LNCaP clone FGC (cell line): ENCODE measurements at regions not wholly inside any gene's neighbourhood (a gene's known extent, or its start where the extent isn't known, plus 50 kb on each side); places are given as distances from the start of the nearest gene placed in this dataset.

Experiments
- DNase-seq: peaks from one replicate; pipeline ENCODE4 v3.0.0-alpha.2; 2011; ENCODE audit warnings: low read depth
- H3K4me3 ChIP-seq: 2 replicates; pipeline ENCODE4 v1.5.1; 2011; ENCODE audit warnings: mild to moderate bottlenecking, low read depth, low read length, control low read depth
- TF ChIP-seq, protein P1 (sequence below): IDR thresholded peaks from 2 replicates; pipeline ENCODE4 v1.5.1; 2012; ENCODE audit warnings: mild to moderate bottlenecking; ENCODE audit not compliant: control insufficient read depth, insufficient read depth; ENCODE audit errors: extremely low read depth

DNA sequence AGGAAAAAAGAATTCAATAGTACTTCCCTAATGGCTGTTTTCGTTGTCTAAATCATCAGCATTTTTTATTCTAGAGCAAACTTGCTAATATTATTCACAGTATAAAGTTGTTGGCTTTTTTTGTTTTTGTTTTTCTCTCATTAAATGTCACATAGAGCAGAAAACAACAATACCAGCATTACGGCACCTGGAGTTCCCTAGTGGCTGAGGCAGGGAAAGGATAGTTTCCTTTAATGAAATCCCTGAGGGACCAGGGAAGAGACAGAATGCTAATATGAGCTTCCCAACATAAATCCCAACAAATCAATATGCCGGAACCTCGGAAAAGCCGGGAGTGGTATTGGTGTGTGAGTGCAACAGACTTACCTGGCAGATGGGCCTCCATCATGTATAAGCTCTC, 235.2 kb upstream of the ASCC3 start:
- TF ChIP-seq, protein P1, sequence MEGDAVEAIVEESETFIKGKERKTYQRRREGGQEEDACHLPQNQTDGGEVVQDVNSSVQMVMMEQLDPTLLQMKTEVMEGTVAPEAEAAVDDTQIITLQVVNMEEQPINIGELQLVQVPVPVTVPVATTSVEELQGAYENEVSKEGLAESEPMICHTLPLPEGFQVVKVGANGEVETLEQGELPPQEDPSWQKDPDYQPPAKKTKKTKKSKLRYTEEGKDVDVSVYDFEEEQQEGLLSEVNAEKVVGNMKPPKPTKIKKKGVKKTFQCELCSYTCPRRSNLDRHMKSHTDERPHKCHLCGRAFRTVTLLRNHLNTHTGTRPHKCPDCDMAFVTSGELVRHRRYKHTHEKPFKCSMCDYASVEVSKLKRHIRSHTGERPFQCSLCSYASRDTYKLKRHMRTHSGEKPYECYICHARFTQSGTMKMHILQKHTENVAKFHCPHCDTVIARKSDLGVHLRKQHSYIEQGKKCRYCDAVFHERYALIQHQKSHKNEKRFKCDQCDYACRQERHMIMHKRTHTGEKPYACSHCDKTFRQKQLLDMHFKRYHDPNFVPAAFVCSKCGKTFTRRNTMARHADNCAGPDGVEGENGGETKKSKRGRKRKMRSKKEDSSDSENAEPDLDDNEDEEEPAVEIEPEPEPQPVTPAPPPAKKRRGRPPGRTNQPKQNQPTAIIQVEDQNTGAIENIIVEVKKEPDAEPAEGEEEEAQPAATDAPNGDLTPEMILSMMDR: no peak
- DNase-seq: no peak
- no peak overlapping the region for H3K4me3 ChIP-seq

DNA sequence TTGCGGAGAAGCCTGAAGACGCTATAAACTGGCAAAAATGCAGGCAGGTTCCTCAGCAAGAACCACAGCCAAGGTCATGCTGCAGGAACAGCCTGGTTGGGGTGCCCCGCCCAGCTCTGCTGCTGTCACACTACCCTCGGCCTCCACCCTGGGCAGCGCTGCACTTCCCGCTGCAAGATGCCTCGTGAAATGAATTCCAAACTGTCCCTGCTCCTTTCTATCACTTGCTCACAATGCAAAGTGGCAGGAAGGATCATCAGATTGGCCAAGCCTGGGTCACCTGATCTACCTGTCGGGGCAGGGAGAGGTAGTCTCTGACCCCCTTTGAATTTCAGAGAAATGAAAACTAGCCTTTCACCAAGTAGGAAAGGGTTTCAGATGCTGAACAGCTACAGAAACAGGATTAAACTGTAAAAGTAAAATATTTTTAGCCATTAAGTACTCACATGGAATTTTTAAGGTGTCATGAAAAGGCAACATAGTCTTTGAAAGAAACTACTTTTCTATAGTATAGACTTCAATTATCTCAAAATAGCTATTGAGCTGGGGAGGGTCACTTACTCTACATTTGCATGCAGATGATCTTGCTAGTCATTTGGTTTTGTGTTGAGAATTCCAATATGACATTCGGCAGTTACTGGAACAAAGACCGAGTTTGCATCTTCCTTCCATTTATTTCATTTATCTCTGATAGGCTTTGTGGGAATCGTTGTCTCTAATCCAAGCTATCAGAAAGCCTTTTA, 236.4 kb upstream of the ASCC3 start:
- TF ChIP-seq, protein P1: no peak
- no peak overlapping the region for H3K4me3 ChIP-seq
- peak; percentile 65 for DNase-seq

DNA sequence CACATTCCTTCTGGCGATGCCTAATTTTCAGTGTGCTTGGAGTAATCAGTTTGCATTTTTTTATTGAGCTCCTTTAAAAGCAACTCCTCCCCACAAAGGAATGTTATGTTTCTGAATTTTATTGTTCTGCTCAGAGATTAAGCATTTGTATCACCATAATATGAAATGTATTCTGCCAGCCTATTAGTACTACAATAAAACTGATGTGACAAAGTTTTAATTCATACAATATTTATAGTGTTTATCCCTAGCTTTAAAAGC, 236.9 kb upstream of the ASCC3 start:
- no peak overlapping the region for H3K4me3 ChIP-seq
- TF ChIP-seq, protein P1: no peak
- DNase-seq: no peak

DNA sequence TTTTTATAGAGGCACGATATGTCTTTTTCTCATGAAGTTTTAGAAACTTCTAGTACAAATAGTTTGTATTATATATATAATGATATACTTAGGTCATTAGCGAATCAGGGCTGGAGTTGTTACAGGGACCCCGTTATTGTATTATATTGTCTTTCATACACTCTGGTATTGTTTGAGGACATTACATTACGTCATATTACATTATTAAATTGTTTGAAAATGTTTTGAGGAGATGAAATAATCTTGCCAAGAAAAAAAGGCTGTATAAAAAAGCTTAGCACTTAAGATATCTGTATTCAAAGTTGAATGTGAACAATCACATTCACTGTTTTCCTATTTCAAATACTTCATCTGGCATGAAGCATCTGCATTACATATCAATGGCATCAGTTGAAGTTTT, 239.6 kb upstream of the ASCC3 start:
- no peak overlapping the region for H3K4me3 ChIP-seq
- DNase-seq: no peak
- TF ChIP-seq, protein P1: no peak

DNA sequence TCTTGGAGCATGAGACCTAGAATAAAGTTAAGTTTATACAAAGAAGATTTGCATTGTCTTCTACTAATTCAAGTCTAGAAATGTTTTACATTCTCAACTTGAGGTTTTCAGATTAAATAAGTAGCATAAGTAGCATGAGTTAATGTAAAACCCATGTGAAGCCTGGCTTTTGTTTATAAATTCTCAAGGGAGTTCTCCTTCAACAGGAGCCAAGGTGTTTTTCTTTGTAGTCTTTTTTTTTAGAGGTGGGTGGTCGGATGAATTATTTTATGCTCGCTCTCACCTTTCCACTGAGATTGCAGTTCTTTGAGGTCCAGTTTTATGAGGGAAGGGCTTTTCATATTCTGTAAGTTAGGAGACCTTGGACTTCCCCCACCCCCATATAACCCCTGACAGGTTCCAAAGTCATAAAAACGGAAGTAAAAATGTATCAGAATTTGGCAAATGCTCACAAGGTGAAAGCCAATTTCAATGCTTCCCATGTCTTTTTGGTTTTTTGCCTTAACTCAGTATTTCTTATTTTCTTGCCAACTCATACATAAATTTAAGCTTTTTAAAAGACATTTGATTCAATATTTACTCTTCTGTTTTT, 244.3 kb upstream of the ASCC3 start:
- TF ChIP-seq, protein P1: no peak
- DNase-seq: no peak
- H3K4me3 ChIP-seq: no peak overlapping the region

DNA sequence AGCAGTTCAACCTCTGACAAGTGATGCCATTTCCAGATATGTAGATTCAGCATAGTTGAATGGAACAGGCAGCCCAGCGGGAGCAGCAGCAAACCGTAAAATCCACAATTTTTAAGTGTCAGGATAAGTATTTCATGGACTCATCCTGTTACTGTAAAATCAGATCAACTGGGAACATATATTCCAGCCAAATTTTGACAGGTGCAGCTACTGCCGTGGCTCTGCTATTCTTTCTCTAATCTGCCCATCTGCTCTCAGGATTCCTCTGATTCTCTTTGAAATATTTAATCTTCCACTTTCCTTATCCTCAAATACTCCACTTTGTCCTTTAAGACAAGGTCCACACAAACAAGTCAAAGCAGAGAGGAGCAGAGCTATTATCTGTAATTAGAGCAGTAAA, 245.4 kb upstream of the ASCC3 start:
- no peak overlapping the region for H3K4me3 ChIP-seq
- no peak for DNase-seq
- TF ChIP-seq, protein P1: no peak

DNA sequence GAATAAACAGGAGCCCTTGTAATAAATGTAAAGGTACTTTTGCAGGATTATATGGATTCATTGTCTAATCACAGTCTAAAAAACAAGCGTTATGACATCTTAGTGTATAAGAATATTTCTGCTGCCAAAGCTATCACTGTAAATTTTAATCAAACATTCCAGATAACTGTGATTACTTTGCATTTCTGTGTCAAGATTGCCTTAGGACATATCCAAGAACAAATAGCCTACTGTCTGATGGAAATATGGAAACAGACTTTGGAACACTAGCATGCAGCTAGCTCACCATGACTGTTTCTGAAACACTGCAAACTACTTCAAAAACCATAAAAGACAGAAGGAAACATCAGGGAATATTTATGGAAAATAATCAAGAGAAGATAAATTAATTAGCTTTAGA, 248.7 kb upstream of the ASCC3 start:
- no peak overlapping the region for H3K4me3 ChIP-seq
- TF ChIP-seq, protein P1: no peak
- DNase-seq: peak; percentile 72
